ENCODE measurements at regions not wholly inside any gene's neighbourhood (a gene's known extent, or its start where the extent isn't known, plus 50 kb on each side); places are given as distances from the start of the nearest gene placed in this dataset.

GRCh38 chr3:25281732-25282126, 146.3 kb upstream of the RARB start:
- no peaks in the 10 kb centered on the region for H4K20me1 ChIP-seq (replicated peaks; ENCODE audit: control insufficient read depth, extremely low read depth, insufficient read depth, low read length)
- H3K4me1 ChIP-seq (ENCODE audit: control insufficient read depth, extremely low read depth, insufficient read depth, low read length) = no peaks in the 10 kb centered on the region
- dilution Hi-C loops (cut with MboI; ENCODE audit: extremely low pct_ligation_motif_present, low sequenced_read_pairs) = no loop called here
- no peak overlapping the region for H3K4me3 ChIP-seq (replicated peaks in 1 of 3; ENCODE audit: insufficient read depth in 1 of 3, low read depth in 1 of 3, low read length in 3 of 3)
- CTCF ChIA-PET = no interaction called here
- intact Hi-C loops (cut with micrococcal nuclease) = no loop called here
- no peak for DNase-seq (ENCODE audit: low read depth, low spot score)
- no peaks in the 10 kb centered on the region for H3K36me3 ChIP-seq (ENCODE audit: control insufficient read depth in 2 of 2, extremely low read depth in 1 of 2, insufficient read depth in 2 of 2, low read length in 2 of 2)
- no peak overlapping the region for H3K27ac ChIP-seq (ENCODE audit: insufficient read depth, low read depth, low read length)
- no peaks in the 10 kb centered on the region for H3K27me3 ChIP-seq (ENCODE audit: control insufficient read depth in 2 of 2, insufficient read depth in 2 of 2, low read length in 2 of 2)
- H3K4me2 ChIP-seq (ENCODE audit: insufficient read depth, low read length) = no peak overlapping the region
- no peak for FAIRE-seq
- no TSS peak for BruUV-seq (replicated peaks)
- TF ChIP-seq POLR2AphosphoS5 (IDR thresholded peaks at IDR 0.05; ENCODE audit: insufficient read depth, low read depth, low read length) = no peak
- TF ChIP-seq MYC (IDR thresholded peaks at IDR 0.05; ENCODE audit: low read depth, low read length) = no peak
- no peak for TF ChIP-seq EZH2 (IDR thresholded peaks at IDR 0.05; ENCODE audit: borderline replicate concordance, low read depth, low read length, severe bottlenecking)
- no peak for TF ChIP-seq CTCF (IDR thresholded peaks at IDR 0.05; ENCODE audit: extremely low read depth in 1 of 2, insufficient read depth in 1 of 2, low read depth in 1 of 2, low read length in 2 of 2)
- no peak for TF ChIP-seq JUN (IDR thresholded peaks at IDR 0.05; ENCODE audit: borderline replicate concordance, insufficient read depth, insufficient read length, low read depth)
- no peak for TF ChIP-seq GATA2 (IDR thresholded peaks at IDR 0.05; ENCODE audit: insufficient read depth, insufficient read length, low read depth, low read length)
- TF ChIP-seq FOS (IDR thresholded peaks at IDR 0.05; ENCODE audit: borderline replicate concordance, insufficient read depth, low read length) = no peak
- no peak for TF ChIP-seq MAX (IDR thresholded peaks at IDR 0.05; ENCODE audit: insufficient read depth, insufficient read length)
- TF ChIP-seq POLR2A (IDR thresholded peaks at IDR 0.05; ENCODE audit: low read depth, low read length) = no peak
- no peak overlapping the region for H2AFZ ChIP-seq (ENCODE audit: low read depth, low read length)
- POLR2A ChIA-PET = no interaction called here
- H3K9me1 ChIP-seq (replicated peaks; ENCODE audit: control insufficient read depth, extremely low read depth, insufficient read depth, low read length) = no peaks in the 10 kb centered on the region
- H3K79me2 ChIP-seq (ENCODE audit: control insufficient read depth, insufficient read depth, low read length) = no peaks in the 10 kb centered on the region
- H3K9me3 ChIP-seq (replicated peaks; ENCODE audit: control insufficient read depth, insufficient read depth, low read length) = no peaks in the 10 kb centered on the region
- H3K9ac ChIP-seq (replicated peaks; ENCODE audit: extremely low read depth, insufficient read depth, low read length) = no peak overlapping the region

Measured in endothelial cell of umbilical vein (primary cell).